Choroid plexus epithelial cell (primary cell): ENCODE measurements at regions not wholly inside any gene's neighbourhood (a gene's known extent, or its start where the extent isn't known, plus 50 kb on each side); places are given as distances from the start of the nearest gene placed in this dataset.
"Not testable (repeated sequence)": the region's sequence is repeated elsewhere in the genome, so short reads cannot be mapped to it uniquely, and the experiment has no call there.

ENCODE experiments used
- DNase-seq: peaks from one replicate; pipeline ENCODE4 v3.0.0-alpha.2; 2010; ENCODE audit warnings: low read depth
- H3K4me3 ChIP-seq: 2 replicates; pipeline ENCODE4 v1.5.1; 2011; ENCODE audit warnings: low read depth, mild to moderate bottlenecking, control low read depth, low read length, moderate library complexity
- CTCF ChIP-seq: conservative IDR thresholded peaks from 2 replicates; pipeline ENCODE4 v1.5.1; 2011; ENCODE audit warnings: low read depth, mild to moderate bottlenecking, control low read depth, inconsistent platforms, low read length, moderate library complexity

DNA sequence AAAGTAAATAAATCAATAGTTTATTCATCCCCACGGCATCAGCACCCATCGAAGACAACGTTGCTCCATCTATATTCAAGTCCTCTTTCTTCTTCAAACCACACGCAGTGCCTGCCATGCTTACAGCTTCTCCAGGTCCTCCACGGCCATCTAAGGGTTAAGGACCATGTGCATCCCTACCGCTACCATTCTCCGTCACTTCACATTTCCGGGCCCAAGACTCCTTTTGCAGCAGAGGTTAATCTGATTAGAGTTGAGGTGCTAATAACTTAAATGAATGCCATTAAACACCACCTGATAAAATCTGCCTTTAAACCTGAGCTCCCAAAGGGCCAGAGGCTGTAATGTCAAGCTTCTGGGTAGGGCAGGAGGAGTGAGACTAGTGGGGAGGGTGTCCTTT, 79.7 kb upstream of the CCND2 start:
- no peak for DNase-seq
- no peak overlapping the region for H3K4me3 ChIP-seq
- no peak for TF ChIP-seq CTCF

- no peak for TF ChIP-seq CTCF
- no peak overlapping the region for H3K4me3 ChIP-seq
- no peak for DNase-seq
These were observed 81.9 kb upstream of the CCND2 start for GRCh38 chr12:4191642-4192041.

- TF ChIP-seq CTCF = no peak
- H3K4me3 ChIP-seq = no peak overlapping the region
- no peak for DNase-seq
These were observed 82.4 kb upstream of the CCND2 start for GRCh38 chr12:4191149-4191548.

GRCh38 chr12:4190366-4191063, 83.0 kb upstream of the CCND2 start:
- no peak overlapping the region for H3K4me3 ChIP-seq
- DNase-seq = no peak
- no peak for TF ChIP-seq CTCF

- no peak overlapping the region for H3K4me3 ChIP-seq
- no peak for DNase-seq
- TF ChIP-seq CTCF = no peak
These were observed 83.8 kb upstream of the CCND2 start for GRCh38 chr12:4189721-4190120.

- no peak for TF ChIP-seq CTCF
- no peak overlapping the region for H3K4me3 ChIP-seq
- no peak for DNase-seq
These were observed 85.6 kb upstream of the CCND2 start for GRCh38 chr12:4187916-4188315.

DNA sequence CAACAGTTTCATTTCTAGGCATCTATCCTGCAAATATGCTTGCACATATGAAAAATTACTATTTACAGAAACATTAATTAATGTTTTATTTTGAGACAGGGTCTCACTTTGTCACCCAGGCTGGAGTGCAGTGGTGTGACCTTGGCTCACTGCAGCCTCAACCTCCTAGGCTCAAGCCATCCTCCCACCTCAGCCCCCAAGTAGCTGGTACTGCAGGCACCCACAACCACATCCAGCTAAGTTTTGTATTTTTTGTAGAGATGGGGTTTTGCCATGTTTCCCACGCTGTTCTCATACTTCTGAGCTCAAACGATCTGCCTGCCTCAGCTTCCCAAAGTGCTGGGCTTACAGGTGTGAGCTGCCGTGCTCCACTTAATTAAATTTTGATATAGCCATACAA, 86.2 kb upstream of the CCND2 start:
- not testable (repeated sequence) for DNase-seq, H3K4me3 ChIP-seq
